Body of pancreas (tissue), 4 donors: ENCODE measurements at regions not wholly inside any gene's neighbourhood (a gene's known extent, or its start where the extent isn't known, plus 50 kb on each side); places are given as distances from the start of the nearest gene placed in this dataset.

Source experiments
- ATAC-seq: fragments of 150-250 bp; one replicate; pipeline ENCODE4 v1.9.1; 2016
- DNase-seq, 4 donors: peaks; one replicate each; pipeline ENCODE4 v3.0.0-alpha.2; 2019
- H3K27ac ChIP-seq, 4 donors: fragments of 200-600 bp; sonication (generic); 1 replicate in 3 of 4; 2 replicates in 1 of 4; pipeline versions ENCODE4 v1.5.1 to v1.6.1; 2016 to 2019; ENCODE audit warnings: mild to moderate bottlenecking in 1 of 4, mixed read lengths in 1 of 4, moderate library complexity in 1 of 4
- H3K27me3 ChIP-seq, 2 donors: fragments of 200-600 bp; sonication (generic); one replicate each; pipeline ENCODE4 v1.6.0; 2016; ENCODE audit warnings: mild to moderate bottlenecking in 1 of 2
- H3K36me3 ChIP-seq, 2 donors: fragments of 200-600 bp; sonication (generic); replicated peaks in 1 of 2; 2 replicates each; pipeline ENCODE4 v1.5.1; 2016; ENCODE audit warnings: low read depth in 2 of 2; ENCODE audit not compliant: insufficient read depth in 1 of 2
- H3K4me1 ChIP-seq: fragments of 200-600 bp; sonication (generic); one replicate; pipeline ENCODE4 v1.6.0; 2016
- H3K4me3 ChIP-seq, 2 donors: fragments of 200-600 bp; sonication (generic); 1 replicate in 1 of 2; 2 replicates in 1 of 2; pipeline ENCODE4 v1.5.1; 2016 to 2019
- H3K9me3 ChIP-seq, 3 donors: fragments of 200-600 bp; sonication (generic); 1 replicate in 2 of 3; 2 replicates in 1 of 3; pipeline ENCODE4 v1.5.1; 2016
- CTCF ChIP-seq, 7 experiments: fragments of 450-650 bp in 4 of 7; fragments of 200-600 bp in 3 of 7; sonication (generic) in 3 of 7; IDR thresholded peaks; one replicate each; pipeline ENCODE4 v1.5.1; 2016 to 2019; ENCODE audit warnings: antibody characterized with exemption in 7 of 7
- POLR2A ChIP-seq, 3 donors: fragments of 450-650 bp; IDR thresholded peaks; one replicate each; pipeline ENCODE4 v1.6.1; 2016; ENCODE audit warnings: antibody characterized with exemption in 3 of 3, mild to moderate bottlenecking in 2 of 3
- WGBS, 2 donors: methylation state at CpG; one replicate each; pipeline ENCODE4 v1.1.5; 2017; 5-methylcytosine and 5-hydroxymethylcytosine counted together
- intact Hi-C: fragments of 100-400 bp; cut with DNase I; formaldehyde crosslinking; loops from one replicate; pipeline ENCODE4 v1.15.1; 2023

GRCh38 chr5:117188211-117188610, 613.6 kb upstream of the SEMA6A start:
- TF ChIP-seq POLR2A (IDR thresholded peaks at IDR 0.05) (no peak), CTCF (IDR thresholded peaks at IDR 0.05) (no peak)
- ATAC-seq: no peak
- 15 to 26% methylated on average over 1 of the region's 1 CpG for WGBS, 2 donors

GRCh38 chr5:117186751-117187150, 612.1 kb upstream of the SEMA6A start:
- no peaks in the 10 kb centered on the region for H3K36me3 ChIP-seq
- WGBS, 2 donors: 54 to 59% methylated on average over 3 of the region's 3 CpGs
- no peak for TF ChIP-seq CTCF (IDR thresholded peaks at IDR 0.05)
- TF ChIP-seq POLR2A (IDR thresholded peaks at IDR 0.05): no peak
- no peaks in the 10 kb centered on the region for H3K4me1 ChIP-seq
- DNase-seq: no peak
- intact Hi-C loops: no loop called here
- no peak overlapping the region for H3K4me3 ChIP-seq
- H3K27ac ChIP-seq: no peak overlapping the region
- H3K9me3 ChIP-seq: no peaks in the 10 kb centered on the region
- no peaks in the 10 kb centered on the region for H3K27me3 ChIP-seq
- no peak for ATAC-seq

More at GRCh38 chr5:117188211-117188610, 613.6 kb upstream of the SEMA6A start:
- no peak overlapping the region for H3K27ac ChIP-seq
- H3K4me3 ChIP-seq: no peak overlapping the region
- no peaks in the 10 kb centered on the region for H3K36me3 ChIP-seq
- no peaks in the 10 kb centered on the region for H3K9me3 ChIP-seq
- H3K27me3 ChIP-seq: no peaks in the 10 kb centered on the region
- intact Hi-C loops: no loop called here
- no peak for DNase-seq
- H3K4me1 ChIP-seq: no peaks in the 10 kb centered on the region

GRCh38 chr5:117183326-117183725, 608.7 kb upstream of the SEMA6A start:
- Histone ChIP-seq H3K36me3 (no peaks in the 10 kb centered on the region), H3K4me3 (no peak overlapping the region), H3K4me1 (no peaks in the 10 kb centered on the region), H3K9me3 (no peaks in the 10 kb centered on the region), H3K27ac (no peak overlapping the region), H3K27me3 (no peaks in the 10 kb centered on the region)
- 35 to 68% methylated on average over 2 of the region's 2 CpGs for WGBS, 2 donors
- no peak for DNase-seq
- ATAC-seq: no peak
- TF ChIP-seq CTCF (IDR thresholded peaks at IDR 0.05) (no peak), POLR2A (IDR thresholded peaks at IDR 0.05) (no peak)
- intact Hi-C loops: no loop called here

GRCh38 chr5:117182104-117182503, 607.5 kb upstream of the SEMA6A start:
- Histone ChIP-seq H3K36me3 (no peaks in the 10 kb centered on the region), H3K9me3 (no peaks in the 10 kb centered on the region), H3K27ac (no peak overlapping the region), H3K27me3 (no peaks in the 10 kb centered on the region), H3K4me3 (no peak overlapping the region), H3K4me1 (no peaks in the 10 kb centered on the region)
- intact Hi-C loops: no loop called here
- TF ChIP-seq POLR2A (IDR thresholded peaks at IDR 0.05) (no peak), CTCF (IDR thresholded peaks at IDR 0.05) (no peak)
- 75 to 92% methylated on average over 1 of the region's 1 CpG for WGBS, 2 donors
- no peak for ATAC-seq
- no peak for DNase-seq

- no peak overlapping the region for H3K4me3 ChIP-seq
- WGBS, 2 donors: 62 to 80% methylated on average over 1 of the region's 1 CpG
- H3K9me3 ChIP-seq: no peaks in the 10 kb centered on the region
- ATAC-seq (no peak), DNase-seq (no peak)
- intact Hi-C loops: no loop called here
- H3K27me3 ChIP-seq: no peaks in the 10 kb centered on the region
- no peaks in the 10 kb centered on the region for H3K36me3 ChIP-seq
- TF ChIP-seq CTCF (IDR thresholded peaks at IDR 0.05) (no peak), POLR2A (IDR thresholded peaks at IDR 0.05) (no peak)
- H3K27ac ChIP-seq: no peak overlapping the region
- H3K4me1 ChIP-seq: no peaks in the 10 kb centered on the region
These were observed 602.7 kb upstream of the SEMA6A start for GRCh38 chr5:117177302-117177701.
